ENCODE measurements at regions not wholly inside any gene's neighbourhood (a gene's known extent, or its start where the extent isn't known, plus 50 kb on each side); places are given as distances from the start of the nearest gene placed in this dataset.

DNA sequence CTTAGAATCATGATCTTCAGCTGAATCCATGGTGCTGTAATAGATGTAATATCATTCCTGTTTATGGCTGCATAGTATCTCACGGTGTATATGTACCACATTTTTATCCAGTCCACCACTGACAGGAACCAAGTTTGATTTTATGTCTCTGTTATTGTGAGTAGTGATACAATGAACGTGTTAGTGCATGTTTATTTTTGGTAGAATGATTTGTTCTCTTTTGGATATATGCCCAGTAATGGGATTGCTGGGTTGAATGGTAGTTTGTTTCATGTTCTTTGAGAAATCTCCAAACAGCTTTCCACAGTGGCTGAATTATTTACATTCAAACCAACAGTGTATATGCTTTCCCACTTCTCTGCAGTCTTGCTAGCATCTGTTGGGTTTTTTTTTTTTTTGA lies 175.1 kb upstream of the CDH10 start:
- H3K27ac ChIP-seq (ENCODE audit: low read depth in 2 of 2, low read length in 2 of 2) = no peak overlapping the region
- FAIRE-seq (no peak), DNase-seq (no peak)
- no peaks in the 10 kb centered on the region for H3K36me3 ChIP-seq (ENCODE audit: control insufficient read depth in 2 of 3, insufficient read depth in 3 of 3, low read length in 3 of 3)
- H3K4me3 ChIP-seq (ENCODE audit: low read length in 3 of 3) = no peak overlapping the region
- TF ChIP-seq, protein P1, sequence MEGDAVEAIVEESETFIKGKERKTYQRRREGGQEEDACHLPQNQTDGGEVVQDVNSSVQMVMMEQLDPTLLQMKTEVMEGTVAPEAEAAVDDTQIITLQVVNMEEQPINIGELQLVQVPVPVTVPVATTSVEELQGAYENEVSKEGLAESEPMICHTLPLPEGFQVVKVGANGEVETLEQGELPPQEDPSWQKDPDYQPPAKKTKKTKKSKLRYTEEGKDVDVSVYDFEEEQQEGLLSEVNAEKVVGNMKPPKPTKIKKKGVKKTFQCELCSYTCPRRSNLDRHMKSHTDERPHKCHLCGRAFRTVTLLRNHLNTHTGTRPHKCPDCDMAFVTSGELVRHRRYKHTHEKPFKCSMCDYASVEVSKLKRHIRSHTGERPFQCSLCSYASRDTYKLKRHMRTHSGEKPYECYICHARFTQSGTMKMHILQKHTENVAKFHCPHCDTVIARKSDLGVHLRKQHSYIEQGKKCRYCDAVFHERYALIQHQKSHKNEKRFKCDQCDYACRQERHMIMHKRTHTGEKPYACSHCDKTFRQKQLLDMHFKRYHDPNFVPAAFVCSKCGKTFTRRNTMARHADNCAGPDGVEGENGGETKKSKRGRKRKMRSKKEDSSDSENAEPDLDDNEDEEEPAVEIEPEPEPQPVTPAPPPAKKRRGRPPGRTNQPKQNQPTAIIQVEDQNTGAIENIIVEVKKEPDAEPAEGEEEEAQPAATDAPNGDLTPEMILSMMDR (IDR thresholded peaks at IDR 0.05; ENCODE audit: borderline replicate concordance, extremely low read depth, insufficient read depth) = no peak
- no peaks in the 10 kb centered on the region for H3K4me1 ChIP-seq (ENCODE audit: control insufficient read depth in 2 of 3, insufficient read depth in 2 of 3, low read depth in 1 of 3, low read length in 3 of 3)
- no peaks in the 10 kb centered on the region for H3K27me3 ChIP-seq (ENCODE audit: control insufficient read depth, insufficient read depth, low read length)
- no peak overlapping the region for H3K9ac ChIP-seq (ENCODE audit: low read length in 3 of 3)
- H3K9me3 ChIP-seq (ENCODE audit: control insufficient read depth in 2 of 3, insufficient read depth in 1 of 3, low read length in 3 of 3) = no peaks in the 10 kb centered on the region
- intact Hi-C loops (cut with DNase I) = no loop called here

DNA sequence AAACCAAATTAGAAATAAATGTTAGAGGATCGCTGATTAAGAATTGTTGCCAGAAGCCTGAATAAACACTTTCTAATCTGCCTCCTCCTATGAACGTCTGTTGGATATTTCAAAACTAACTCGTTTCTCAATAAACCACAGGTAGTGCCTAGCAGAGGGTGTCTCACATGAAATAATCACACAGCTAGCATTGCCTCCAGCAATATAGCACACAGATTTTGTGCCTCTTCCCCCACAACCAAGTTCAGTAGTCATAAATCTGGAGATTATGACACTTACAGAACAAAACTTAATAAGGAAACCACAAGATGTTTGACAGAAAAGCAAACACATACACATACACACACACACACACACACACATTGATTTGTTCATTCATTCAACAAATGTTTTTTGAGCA lies 173.2 kb upstream of the CDH10 start:
- H3K4me1 ChIP-seq (ENCODE audit: control insufficient read depth in 2 of 3, insufficient read depth in 2 of 3, low read depth in 1 of 3, low read length in 3 of 3) = no peaks in the 10 kb centered on the region
- no peaks in the 10 kb centered on the region for H3K9me3 ChIP-seq (ENCODE audit: control insufficient read depth in 2 of 3, insufficient read depth in 1 of 3, low read length in 3 of 3)
- intact Hi-C loops (cut with DNase I) = no loop called here
- H3K27ac ChIP-seq (ENCODE audit: low read depth in 2 of 2, low read length in 2 of 2) = no peak overlapping the region
- no peaks in the 10 kb centered on the region for H3K36me3 ChIP-seq (ENCODE audit: control insufficient read depth in 2 of 3, insufficient read depth in 3 of 3, low read length in 3 of 3)
- H3K9ac ChIP-seq (ENCODE audit: low read length in 3 of 3) = no peak overlapping the region
- DNase-seq = no peak
- no peak for FAIRE-seq
- H3K27me3 ChIP-seq (ENCODE audit: control insufficient read depth, insufficient read depth, low read length) = no peaks in the 10 kb centered on the region
- TF ChIP-seq, protein P1 (IDR thresholded peaks at IDR 0.05; ENCODE audit: borderline replicate concordance, extremely low read depth, insufficient read depth) = no peak
- H3K4me3 ChIP-seq (ENCODE audit: low read length in 3 of 3) = no peak overlapping the region

DNA sequence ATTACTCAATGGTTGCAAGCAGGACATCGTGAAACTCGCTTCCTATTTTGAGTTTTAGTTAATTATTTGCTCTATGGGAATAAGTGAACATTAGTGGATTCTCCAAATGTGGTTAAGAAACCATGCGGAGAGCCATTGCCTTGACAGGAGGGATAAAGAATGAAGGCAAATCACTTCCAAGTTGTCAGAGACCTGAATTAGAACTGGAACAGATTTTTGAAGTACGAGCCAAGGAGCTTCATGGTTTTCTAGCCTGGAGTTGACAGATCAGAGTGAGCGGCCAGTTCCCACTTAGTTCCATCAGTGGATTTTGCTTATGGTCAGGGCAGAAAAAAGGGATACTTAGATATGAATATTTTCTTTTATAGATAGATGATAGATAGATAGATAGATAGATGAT lies 171.4 kb upstream of the CDH10 start:
- TF ChIP-seq, protein P1 (IDR thresholded peaks at IDR 0.05; ENCODE audit: borderline replicate concordance, extremely low read depth, insufficient read depth) = no peak
- H3K4me3 ChIP-seq (ENCODE audit: low read length in 3 of 3) = no peak overlapping the region
- intact Hi-C loops (cut with DNase I) = no loop called here
- H3K27ac ChIP-seq (ENCODE audit: low read depth in 2 of 2, low read length in 2 of 2) = no peak overlapping the region
- no peaks in the 10 kb centered on the region for H3K4me1 ChIP-seq (ENCODE audit: control insufficient read depth in 2 of 3, insufficient read depth in 2 of 3, low read depth in 1 of 3, low read length in 3 of 3)
- no peaks in the 10 kb centered on the region for H3K9me3 ChIP-seq (ENCODE audit: control insufficient read depth in 2 of 3, insufficient read depth in 1 of 3, low read length in 3 of 3)
- no peaks in the 10 kb centered on the region for H3K27me3 ChIP-seq (ENCODE audit: control insufficient read depth, insufficient read depth, low read length)
- no peak for FAIRE-seq
- H3K9ac ChIP-seq (ENCODE audit: low read length in 3 of 3) = no peak overlapping the region
- no peaks in the 10 kb centered on the region for H3K36me3 ChIP-seq (ENCODE audit: control insufficient read depth in 2 of 3, insufficient read depth in 3 of 3, low read length in 3 of 3)
- no peak for DNase-seq

DNA sequence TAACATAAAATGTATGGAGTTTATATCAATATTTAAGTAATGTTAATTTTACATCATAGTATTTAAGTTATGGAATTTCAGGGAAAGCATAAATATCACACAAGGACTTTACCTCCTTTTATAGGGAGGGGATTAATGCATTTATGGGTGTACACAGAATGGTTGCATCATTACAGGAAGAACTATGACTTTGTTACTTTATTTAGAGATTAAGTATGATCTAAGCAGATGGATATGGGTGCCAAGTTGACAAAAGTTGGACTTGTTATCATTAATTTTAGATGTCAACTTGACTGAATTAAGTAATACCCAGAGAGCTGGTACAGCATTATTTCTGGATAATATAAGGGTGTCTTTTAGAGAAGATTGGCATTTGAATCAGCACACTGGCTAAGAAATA lies 160.5 kb upstream of the CDH10 start:
- Histone ChIP-seq H3K4me3 (ENCODE audit: low read length in 3 of 3) (no peak overlapping the region), H3K9me3 (ENCODE audit: control insufficient read depth in 2 of 3, insufficient read depth in 1 of 3, low read length in 3 of 3) (no peaks in the 10 kb centered on the region), H3K27ac (ENCODE audit: low read depth in 2 of 2, low read length in 2 of 2) (no peak overlapping the region), H3K4me1 (ENCODE audit: control insufficient read depth in 2 of 3, insufficient read depth in 2 of 3, low read depth in 1 of 3, low read length in 3 of 3) (no peaks in the 10 kb centered on the region), H3K36me3 (ENCODE audit: control insufficient read depth in 2 of 3, insufficient read depth in 3 of 3, low read length in 3 of 3) (no peaks in the 10 kb centered on the region), H3K27me3 (ENCODE audit: control insufficient read depth, insufficient read depth, low read length) (no peaks in the 10 kb centered on the region), H3K9ac (ENCODE audit: low read length in 3 of 3) (no peak overlapping the region)
- TF ChIP-seq, protein P1 (IDR thresholded peaks at IDR 0.05; ENCODE audit: borderline replicate concordance, extremely low read depth, insufficient read depth) = no peak
- DNase-seq (no peak), FAIRE-seq (no peak)
- intact Hi-C loops (cut with DNase I) = no loop called here
